CD4-positive, alpha-beta T cell treated with Interleukin-12 subunit alpha and Interleukin-12 subunit beta, for 1 hour (primary cell): ENCODE measurements at regions not wholly inside any gene's neighbourhood (a gene's known extent, or its start where the extent isn't known, plus 50 kb on each side); places are given as distances from the start of the nearest gene placed in this dataset.
"Not testable (repeated sequence)": the region's sequence is repeated elsewhere in the genome, so short reads cannot be mapped to it uniquely, and the experiment has no call there.

Experiments
- DNase-seq: peaks from one replicate; pipeline ENCODE4 v3.0.0-alpha.2; 2020

- DNase-seq, result no peak
Measured at GRCh38 chr4:106587558-106587957, 219.0 kb upstream of the GIMD1 start.

- DNase-seq, result no peak
Measured at GRCh38 chr4:106585915-106586349, 217.4 kb upstream of the GIMD1 start.

GRCh38 chr4:106584337-106584989 is 215.9 kb upstream of the GIMD1 start:
- DNase-seq, result no peak

- DNase-seq, result no peak
Measured at GRCh38 chr4:106583567-106583966, 215.0 kb upstream of the GIMD1 start.

GRCh38 chr4:106583108-106583507 is 214.5 kb upstream of the GIMD1 start:
- DNase-seq, result no peak

- DNase-seq, result no peak
Measured at GRCh38 chr4:106582103-106582502, 213.5 kb upstream of the GIMD1 start.

- DNase-seq, result no peak
Measured at GRCh38 chr4:106579236-106579635, 210.7 kb upstream of the GIMD1 start.

GRCh38 chr4:106569146-106570031 is 200.8 kb upstream of the GIMD1 start:
- no peak for DNase-seq

- no peak for DNase-seq
Measured at GRCh38 chr4:106565727-106566126, 197.1 kb upstream of the GIMD1 start.

GRCh38 chr4:106563637-106564036 is 195.1 kb upstream of the GIMD1 start:
- DNase-seq, result not testable (repeated sequence)

GRCh38 chr4:106551724-106552123 is 183.1 kb upstream of the GIMD1 start:
- no peak for DNase-seq

- DNase-seq, result no peak
Measured at GRCh38 chr4:106548446-106549044, 180.0 kb upstream of the GIMD1 start.

- DNase-seq, result no peak
Measured at GRCh38 chr4:106546370-106546769, 177.8 kb upstream of the GIMD1 start.

GRCh38 chr4:106542609-106543008 is 174.0 kb upstream of the GIMD1 start:
- DNase-seq, result not testable (repeated sequence)

- DNase-seq, result no peak
Measured at GRCh38 chr4:106541253-106541652, 172.7 kb upstream of the GIMD1 start.

- DNase-seq, result no peak
Measured at GRCh38 chr4:106530821-106531220, 162.2 kb upstream of the GIMD1 start.

GRCh38 chr4:106530024-106530361 is 161.4 kb upstream of the GIMD1 start:
- DNase-seq, result no peak

- no peak for DNase-seq
Measured at GRCh38 chr4:106529348-106530023, 160.9 kb upstream of the GIMD1 start.

GRCh38 chr4:106527316-106527715 is 158.7 kb upstream of the GIMD1 start:
- DNase-seq, result no peak

- not testable (repeated sequence) for DNase-seq
Measured at GRCh38 chr4:106525425-106525824, 156.8 kb upstream of the GIMD1 start.

- not testable (repeated sequence) for DNase-seq
Measured at GRCh38 chr4:106524772-106525171, 156.2 kb upstream of the GIMD1 start.

- DNase-seq, result no peak
Measured at GRCh38 chr4:106522839-106523238, 154.3 kb upstream of the GIMD1 start.

- DNase-seq, result no peak
Measured at GRCh38 chr4:106512706-106513105, 144.1 kb upstream of the GIMD1 start.
